ENCODE measurements at regions not wholly inside any gene's neighbourhood (a gene's known extent, or its start where the extent isn't known, plus 50 kb on each side); places are given as distances from the start of the nearest gene placed in this dataset.

DNA sequence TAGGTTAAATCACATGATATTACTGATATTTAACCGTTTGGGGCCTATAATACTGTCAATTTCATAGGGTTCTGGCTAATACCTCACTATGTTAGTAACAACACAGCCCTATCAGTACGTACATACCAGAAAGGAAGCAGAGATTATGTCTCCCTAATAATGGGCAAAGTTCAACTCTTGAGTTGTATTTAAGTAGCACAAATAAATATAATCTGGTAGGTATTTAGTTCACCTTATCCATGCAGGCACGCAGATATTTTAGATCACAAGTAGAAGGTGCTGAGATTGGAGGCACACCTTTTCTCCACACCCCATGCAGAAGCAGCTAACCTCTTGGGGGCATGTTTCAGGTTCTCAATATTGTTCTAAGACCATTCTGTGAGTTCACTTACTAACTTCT is 118.9 kb downstream of the IRS1 start:
- DNase-seq, result no peak

GRCh38 chr2:226679389-226680065 is 120.1 kb downstream of the IRS1 start:
- no peak for DNase-seq

- DNase-seq, result no peak
Observed at GRCh38 chr2:226678422-226678821, 121.2 kb downstream of the IRS1 start.

GRCh38 chr2:226677080-226677479 is 122.5 kb downstream of the IRS1 start:
- no peak for DNase-seq

GRCh38 chr2:226676618-226677017 is 123.0 kb downstream of the IRS1 start:
- DNase-seq, result no peak

- DNase-seq, result no peak
Observed at GRCh38 chr2:226674123-226674522, 125.5 kb downstream of the IRS1 start.

DNA sequence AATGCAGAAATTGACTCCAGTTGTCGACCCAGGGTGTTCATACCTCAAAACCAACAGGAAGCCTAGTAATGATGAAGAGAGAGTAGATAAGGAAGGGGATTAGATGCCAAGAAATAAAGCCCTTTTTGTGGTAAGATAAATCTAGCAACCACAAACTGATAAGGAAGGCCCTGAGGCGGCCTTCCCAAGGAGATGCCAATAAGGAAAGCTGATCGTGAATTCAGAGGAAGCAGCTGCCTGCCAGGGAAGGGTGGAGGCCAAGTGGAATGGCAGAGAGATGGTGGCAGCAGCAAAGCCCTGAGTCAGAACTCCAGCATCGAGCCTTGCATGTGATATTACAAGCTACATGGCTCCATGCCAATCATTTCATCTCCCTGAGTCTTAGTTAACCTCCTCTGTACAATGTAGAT is 126.3 kb downstream of the IRS1 start:
- DNase-seq, result no peak

DNA sequence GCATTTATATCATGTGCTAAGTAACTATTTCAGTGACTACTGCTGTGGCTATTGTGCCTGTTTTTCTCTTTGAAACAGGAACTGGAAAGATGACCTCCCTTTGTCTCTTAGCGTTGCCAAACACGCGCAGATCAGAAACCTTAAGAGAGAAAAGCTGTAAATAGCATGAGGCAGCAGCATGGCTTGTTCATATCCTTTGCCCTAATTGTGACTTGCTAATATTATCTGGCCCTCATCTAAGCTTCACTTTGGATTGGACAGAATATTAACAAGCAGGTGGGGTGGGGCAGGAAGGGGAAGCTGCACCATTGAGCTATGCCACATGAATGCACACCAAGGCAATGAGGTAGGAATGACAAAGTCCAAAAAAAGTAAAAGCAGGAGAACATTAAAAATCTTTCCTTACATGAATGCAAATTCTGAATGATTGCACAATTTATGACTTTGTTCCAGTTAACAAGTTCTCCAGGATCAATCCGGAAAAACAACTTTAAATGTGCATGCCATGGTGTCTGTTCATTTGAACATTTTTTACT is 128.4 kb downstream of the IRS1 start:
- DNase-seq, result no peak

GRCh38 chr2:226669905-226670304 is 129.7 kb downstream of the IRS1 start:
- no peak for DNase-seq

DNA sequence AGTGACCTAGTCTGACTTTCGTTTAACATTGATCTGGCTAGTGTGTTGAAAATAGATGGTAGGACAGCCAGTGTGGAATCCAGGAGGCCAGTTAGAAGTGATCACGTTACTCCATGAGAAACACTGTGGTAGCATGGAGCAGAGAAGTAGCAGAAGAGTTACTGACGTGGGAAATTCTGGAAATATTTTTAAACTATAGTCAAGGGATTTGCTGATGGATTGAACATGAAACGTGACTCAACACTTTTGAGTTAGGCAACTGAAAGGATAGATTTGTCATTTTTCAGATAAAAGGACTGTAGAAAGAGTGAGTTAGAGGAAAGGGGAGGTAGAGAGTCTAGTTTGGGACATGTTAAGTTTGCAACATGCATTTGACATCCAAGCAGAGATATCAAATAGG is 130.4 kb downstream of the IRS1 start:
- DNase-seq, result no peak

GRCh38 chr2:226667736-226668135 is 131.9 kb downstream of the IRS1 start:
- DNase-seq, result no peak

DNA sequence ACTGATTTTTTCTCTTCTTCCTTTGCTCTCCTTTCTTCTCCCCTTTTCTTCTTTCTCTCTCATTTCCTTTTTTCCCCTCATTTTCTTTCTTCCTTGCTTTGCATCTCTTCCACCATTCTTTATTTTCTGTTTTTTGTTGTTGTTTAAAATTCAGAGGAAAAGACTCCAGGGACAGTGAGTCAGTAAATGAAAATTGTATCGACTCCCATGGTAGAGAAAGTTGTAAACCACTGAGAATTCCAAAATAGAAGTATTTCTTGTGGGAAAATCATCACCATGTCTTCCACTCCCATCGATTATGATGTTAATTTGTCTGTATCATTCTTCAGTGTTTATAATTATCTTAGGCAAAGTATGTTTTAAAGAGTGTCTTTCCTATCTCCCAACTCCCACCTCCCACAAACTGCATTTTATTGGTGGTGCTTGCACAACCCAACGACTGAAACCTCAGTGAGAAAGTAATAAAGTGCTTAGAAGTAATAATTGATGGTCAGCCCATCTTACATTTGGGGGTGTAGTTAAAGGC is 134.3 kb downstream of the IRS1 start:
- no peak for DNase-seq

DNA sequence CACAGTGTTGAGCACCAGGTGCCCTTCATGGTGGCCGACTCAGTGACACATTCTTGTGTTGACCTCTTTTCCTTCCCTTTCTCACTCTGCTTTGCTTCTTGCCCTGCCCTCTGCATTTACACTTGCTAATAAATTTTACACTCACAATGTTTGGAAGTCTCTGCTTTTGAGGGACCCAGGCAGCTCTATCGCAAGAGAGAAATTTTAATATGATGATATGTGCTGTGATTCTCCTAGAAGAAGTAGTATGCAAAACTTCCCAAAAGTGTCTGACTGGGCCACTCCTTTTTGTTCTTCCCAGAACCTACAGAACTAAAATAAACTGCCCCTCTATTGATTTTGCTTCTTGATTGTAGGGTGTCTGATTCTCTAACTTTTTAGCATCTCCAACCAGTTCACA is 135.0 kb downstream of the IRS1 start:
- no peak for DNase-seq

- DNase-seq, result no peak
Observed at GRCh38 chr2:226664140-226664539, 135.5 kb downstream of the IRS1 start.

DNA sequence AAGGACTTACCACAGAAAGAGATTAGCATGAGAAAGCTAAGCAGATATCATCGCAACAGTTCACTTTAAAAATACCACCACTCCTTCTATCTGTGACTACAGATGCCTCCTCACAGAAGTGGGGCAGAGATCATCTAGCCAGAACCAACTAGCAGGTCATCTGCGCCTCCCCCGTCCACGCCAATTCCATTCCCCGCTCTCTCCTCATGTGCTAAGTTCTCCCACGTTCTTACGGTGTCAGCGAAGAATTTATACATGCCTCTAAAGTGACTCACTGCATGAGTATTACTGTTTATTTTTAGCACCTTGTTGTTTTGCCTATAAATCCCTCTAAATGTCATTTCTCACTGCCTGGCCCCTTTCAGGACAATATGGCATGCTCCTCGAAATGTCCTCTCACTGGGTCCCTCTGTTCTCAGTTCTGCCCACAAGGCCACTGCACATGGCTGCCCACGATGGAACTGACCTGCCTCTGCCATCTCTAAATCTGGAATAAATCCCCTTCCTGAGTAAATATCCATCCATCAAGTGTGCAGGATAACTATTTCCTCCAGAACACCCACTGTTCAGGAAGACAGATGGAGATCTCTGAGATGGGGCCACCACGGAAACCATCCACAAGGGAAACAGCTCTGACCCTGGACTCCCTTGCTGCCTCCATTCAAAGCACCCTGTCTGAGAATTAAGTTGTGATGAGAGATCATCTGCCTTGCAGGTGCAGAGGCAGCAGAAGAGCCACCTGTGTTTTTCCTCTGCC is 137.7 kb downstream of the IRS1 start:
- no peak for DNase-seq

- DNase-seq, result no peak
Observed at GRCh38 chr2:226660526-226660925, 139.1 kb downstream of the IRS1 start.

GRCh38 chr2:226660124-226660523 is 139.5 kb downstream of the IRS1 start:
- DNase-seq, result no peak

DNA sequence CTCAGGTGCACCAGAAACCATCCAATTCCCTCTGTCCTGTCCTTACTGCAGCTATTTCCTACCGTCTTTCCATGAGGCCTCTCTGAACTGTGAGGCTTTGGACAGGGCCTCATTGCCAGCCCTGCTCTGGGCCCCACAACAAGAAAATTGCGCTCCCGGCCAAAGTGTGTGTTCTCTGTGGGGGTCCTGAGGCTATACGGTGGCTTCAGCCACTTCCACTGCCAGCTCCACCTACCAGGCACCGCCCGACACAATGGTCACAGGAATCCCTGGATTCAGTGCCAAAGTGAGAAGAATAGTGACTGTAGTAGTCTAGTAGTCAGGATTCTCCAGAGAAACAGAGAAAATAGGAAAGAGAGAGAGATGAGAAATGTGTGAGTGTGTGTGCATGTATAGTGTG is 140.2 kb downstream of the IRS1 start:
- DNase-seq, result no peak

DNA sequence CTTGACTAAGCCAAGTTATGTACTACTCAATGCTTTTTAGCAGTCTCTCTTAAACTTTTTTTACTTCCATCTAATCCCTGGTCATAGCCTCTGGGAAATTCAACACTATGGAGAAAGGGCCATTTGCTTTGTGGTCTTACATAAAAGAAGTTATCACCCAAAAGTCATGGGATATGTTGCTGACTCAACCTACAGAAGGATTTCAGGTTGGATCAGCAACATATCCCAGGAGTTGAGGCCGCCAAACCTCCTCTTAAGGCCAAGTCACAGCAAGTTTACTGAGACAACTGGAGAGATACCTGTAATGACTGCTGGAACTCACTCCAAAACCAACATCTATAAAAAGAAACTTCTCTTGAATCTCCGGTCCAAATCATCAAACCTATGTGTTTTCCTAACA is 141.1 kb downstream of the IRS1 start:
- DNase-seq, result no peak

DNA sequence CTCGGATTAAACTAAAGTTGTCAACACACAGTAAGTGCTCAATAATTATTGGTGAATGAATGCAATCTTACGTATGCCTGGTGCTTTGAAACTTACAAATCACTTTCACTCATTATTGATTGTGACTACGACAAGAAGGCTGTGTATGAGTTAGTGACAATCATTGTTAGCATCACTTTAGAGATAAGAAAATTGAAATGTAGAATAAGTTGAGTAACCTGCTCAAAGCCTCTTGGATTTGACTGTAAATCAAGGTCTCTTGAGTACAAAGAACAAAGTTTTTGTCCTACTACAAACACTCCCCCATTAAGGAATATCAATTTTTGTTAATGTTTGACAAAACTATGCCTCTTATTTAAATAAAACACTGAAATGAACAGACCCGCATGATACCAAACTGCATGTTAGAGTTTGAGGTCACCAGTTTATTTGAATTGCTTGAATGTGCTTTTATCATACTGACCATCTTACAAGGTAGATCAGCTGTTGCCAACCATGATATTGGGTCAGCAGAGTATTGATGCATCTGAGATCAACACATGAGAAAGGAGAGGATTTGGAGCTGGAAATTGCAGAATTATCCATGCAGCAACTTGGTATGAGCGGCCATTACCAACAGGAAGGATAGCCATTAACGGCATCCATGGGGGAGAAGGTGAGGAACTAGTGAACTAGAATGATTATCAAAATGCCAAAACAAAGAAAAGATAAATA is 142.1 kb downstream of the IRS1 start:
- DNase-seq, result no peak

GRCh38 chr2:226656367-226656766 is 143.3 kb downstream of the IRS1 start:
- DNase-seq, result no peak

DNA sequence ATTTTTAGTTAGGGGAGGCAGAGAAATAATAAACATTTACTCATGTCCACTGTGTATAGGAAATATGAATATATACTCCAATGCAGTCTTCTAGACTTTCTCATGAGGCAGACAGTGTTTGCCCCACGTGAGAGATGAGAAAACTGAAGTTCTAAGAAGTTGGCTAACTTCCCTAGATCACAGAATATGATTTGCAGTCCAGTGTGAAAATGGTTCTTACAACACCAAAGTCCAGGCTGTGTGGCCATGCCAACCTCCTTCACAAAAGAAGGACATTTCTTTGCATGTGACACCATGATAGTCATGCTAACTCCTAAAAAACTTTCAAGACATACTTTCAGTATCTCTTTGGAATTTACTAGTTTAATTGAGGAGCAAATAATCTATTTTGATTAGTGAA is 143.7 kb downstream of the IRS1 start:
- DNase-seq, result no peak

GRCh38 chr2:226652983-226653765 is 146.4 kb downstream of the IRS1 start:
- no peak for DNase-seq
